Mammary epithelial cell (primary cell): ENCODE measurements at regions not wholly inside any gene's neighbourhood (a gene's known extent, or its start where the extent isn't known, plus 50 kb on each side); places are given as distances from the start of the nearest gene placed in this dataset.

Experiments used
- EZH2 ChIP-seq: IDR thresholded peaks from 2 replicates; pipeline ENCODE4 v1.6.1; 2012; ENCODE audit warnings: low read length, inconsistent platforms, borderline replicate concordance
- TF ChIP-seq, protein P1 (sequence below), 2 donors: IDR thresholded peaks in 1 of 2; conservative IDR thresholded peaks in 1 of 2; 2 replicates each; pipeline ENCODE4 v1.5.1; 2011 to 2012; ENCODE audit warnings: inconsistent platforms in 2 of 2, low read length in 2 of 2, mild to moderate bottlenecking in 2 of 2, control low read depth in 1 of 2, low read depth in 1 of 2; ENCODE audit not compliant: insufficient read depth in 1 of 2; ENCODE audit errors: extremely low read depth in 1 of 2

GRCh38 chr6:17031961-17032360 is 69.9 kb upstream of the STMND1 start:
- TF ChIP-seq, protein P1, sequence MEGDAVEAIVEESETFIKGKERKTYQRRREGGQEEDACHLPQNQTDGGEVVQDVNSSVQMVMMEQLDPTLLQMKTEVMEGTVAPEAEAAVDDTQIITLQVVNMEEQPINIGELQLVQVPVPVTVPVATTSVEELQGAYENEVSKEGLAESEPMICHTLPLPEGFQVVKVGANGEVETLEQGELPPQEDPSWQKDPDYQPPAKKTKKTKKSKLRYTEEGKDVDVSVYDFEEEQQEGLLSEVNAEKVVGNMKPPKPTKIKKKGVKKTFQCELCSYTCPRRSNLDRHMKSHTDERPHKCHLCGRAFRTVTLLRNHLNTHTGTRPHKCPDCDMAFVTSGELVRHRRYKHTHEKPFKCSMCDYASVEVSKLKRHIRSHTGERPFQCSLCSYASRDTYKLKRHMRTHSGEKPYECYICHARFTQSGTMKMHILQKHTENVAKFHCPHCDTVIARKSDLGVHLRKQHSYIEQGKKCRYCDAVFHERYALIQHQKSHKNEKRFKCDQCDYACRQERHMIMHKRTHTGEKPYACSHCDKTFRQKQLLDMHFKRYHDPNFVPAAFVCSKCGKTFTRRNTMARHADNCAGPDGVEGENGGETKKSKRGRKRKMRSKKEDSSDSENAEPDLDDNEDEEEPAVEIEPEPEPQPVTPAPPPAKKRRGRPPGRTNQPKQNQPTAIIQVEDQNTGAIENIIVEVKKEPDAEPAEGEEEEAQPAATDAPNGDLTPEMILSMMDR (conservative IDR thresholded peaks at IDR 0.05 in 1 of 2, IDR thresholded peaks at IDR 0.05 in 1 of 2; ENCODE audit: extremely low read depth in 1 of 2, insufficient read depth in 1 of 2, low read depth in 1 of 2, low read length in 2 of 2): no peak
- TF ChIP-seq EZH2: no peak
